KMS-11 (cell line): ENCODE measurements at regions not wholly inside any gene's neighbourhood (a gene's known extent, or its start where the extent isn't known, plus 50 kb on each side); places are given as distances from the start of the nearest gene placed in this dataset.

Source experiments
- H2AFZ ChIP-seq: fragments of 200-600 bp; sonication (generic); 2 replicates; pipeline ENCODE4 v1.6.1; 2016; ENCODE audit warnings: antibody characterized with exemption, mixed run types, low read depth
- H3K27ac ChIP-seq: fragments of 200-600 bp; sonication (generic); 2 replicates; pipeline ENCODE4 v1.6.1; 2016; ENCODE audit warnings: mild to moderate bottlenecking, mixed run types
- H3K27me3 ChIP-seq: fragments of 200-600 bp; sonication (generic); 2 replicates; pipeline ENCODE4 v1.6.1; 2017; ENCODE audit warnings: mild to moderate bottlenecking, low read depth, mixed run types, moderate library complexity; ENCODE audit not compliant: insufficient read depth
- H3K36me3 ChIP-seq: fragments of 200-600 bp; sonication (generic); 2 replicates; pipeline ENCODE4 v1.6.1; 2017; ENCODE audit warnings: mild to moderate bottlenecking, mixed run types; ENCODE audit not compliant: insufficient read depth
- H3K4me1 ChIP-seq: fragments of 200-600 bp; sonication (generic); 2 replicates; pipeline ENCODE4 v1.6.1; 2016; ENCODE audit warnings: mild to moderate bottlenecking, low read depth, mixed run types; ENCODE audit not compliant: poor library complexity, severe bottlenecking
- H3K4me2 ChIP-seq: fragments of 200-600 bp; sonication (generic); 2 replicates; pipeline ENCODE4 v1.7.0; 2016; ENCODE audit warnings: mild to moderate bottlenecking, mixed run types
- H3K4me3 ChIP-seq: fragments of 200-600 bp; sonication (generic); IDR thresholded peaks from 2 replicates; pipeline ENCODE4 v1.6.1; 2017; ENCODE audit warnings: low read depth, low read length, mixed read lengths; ENCODE audit not compliant: insufficient read depth
- H3K79me2 ChIP-seq: fragments of 200-600 bp; sonication (generic); 2 replicates; pipeline ENCODE4 v1.6.1; 2016; ENCODE audit warnings: low read depth, mixed run types; ENCODE audit not compliant: insufficient read depth
- H3K9ac ChIP-seq: fragments of 200-600 bp; sonication (generic); 2 replicates; pipeline ENCODE4 v1.6.1; 2016; ENCODE audit warnings: mild to moderate bottlenecking, mixed run types
- H4K20me1 ChIP-seq: fragments of 200-600 bp; sonication (generic); 2 replicates; pipeline ENCODE4 v1.6.1; 2016; ENCODE audit warnings: mild to moderate bottlenecking, mixed run types; ENCODE audit not compliant: insufficient read depth
- TF ChIP-seq, protein P1 (sequence below): fragments of 200-600 bp; sonication (generic); conservative IDR thresholded peaks from 2 replicates; pipeline ENCODE4 v1.6.1; 2017; ENCODE audit warnings: low read depth, mild to moderate bottlenecking, antibody characterized with exemption, low read length, moderate library complexity, mixed read lengths

DNA sequence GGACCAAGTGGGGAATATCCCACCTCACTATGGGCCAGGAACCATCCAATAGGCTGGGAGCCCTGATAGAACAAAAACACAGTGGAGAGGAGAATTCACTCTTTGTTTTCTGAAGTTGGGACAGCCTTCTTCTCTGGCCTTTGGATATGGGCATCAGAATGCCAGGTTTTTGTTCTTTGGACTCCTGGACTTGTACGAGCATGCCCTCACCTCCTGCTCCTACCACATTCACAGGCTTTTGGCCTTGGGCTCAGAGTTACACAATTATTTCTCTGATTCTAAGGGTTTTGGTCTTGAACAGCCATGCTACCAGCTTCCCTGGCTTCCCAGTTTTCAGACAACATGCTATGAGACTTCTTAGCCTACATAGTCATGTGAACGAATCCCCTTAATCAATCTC is 732.9 kb upstream of the VRK2 start:
- no peaks in the 10 kb centered on the region for H3K27me3 ChIP-seq
- TF ChIP-seq, protein P1, sequence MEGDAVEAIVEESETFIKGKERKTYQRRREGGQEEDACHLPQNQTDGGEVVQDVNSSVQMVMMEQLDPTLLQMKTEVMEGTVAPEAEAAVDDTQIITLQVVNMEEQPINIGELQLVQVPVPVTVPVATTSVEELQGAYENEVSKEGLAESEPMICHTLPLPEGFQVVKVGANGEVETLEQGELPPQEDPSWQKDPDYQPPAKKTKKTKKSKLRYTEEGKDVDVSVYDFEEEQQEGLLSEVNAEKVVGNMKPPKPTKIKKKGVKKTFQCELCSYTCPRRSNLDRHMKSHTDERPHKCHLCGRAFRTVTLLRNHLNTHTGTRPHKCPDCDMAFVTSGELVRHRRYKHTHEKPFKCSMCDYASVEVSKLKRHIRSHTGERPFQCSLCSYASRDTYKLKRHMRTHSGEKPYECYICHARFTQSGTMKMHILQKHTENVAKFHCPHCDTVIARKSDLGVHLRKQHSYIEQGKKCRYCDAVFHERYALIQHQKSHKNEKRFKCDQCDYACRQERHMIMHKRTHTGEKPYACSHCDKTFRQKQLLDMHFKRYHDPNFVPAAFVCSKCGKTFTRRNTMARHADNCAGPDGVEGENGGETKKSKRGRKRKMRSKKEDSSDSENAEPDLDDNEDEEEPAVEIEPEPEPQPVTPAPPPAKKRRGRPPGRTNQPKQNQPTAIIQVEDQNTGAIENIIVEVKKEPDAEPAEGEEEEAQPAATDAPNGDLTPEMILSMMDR = no peak
- no peak overlapping the region for H3K9ac ChIP-seq
- H3K79me2 ChIP-seq = no peaks in the 10 kb centered on the region
- no peak overlapping the region for H2AFZ ChIP-seq
- H4K20me1 ChIP-seq = no peaks in the 10 kb centered on the region
- H3K36me3 ChIP-seq = no peaks in the 10 kb centered on the region
- H3K4me1 ChIP-seq = no peaks in the 10 kb centered on the region
- H3K4me2 ChIP-seq = no peak overlapping the region
- H3K4me3 ChIP-seq = no peak overlapping the region
- H3K27ac ChIP-seq = no peak overlapping the region

DNA sequence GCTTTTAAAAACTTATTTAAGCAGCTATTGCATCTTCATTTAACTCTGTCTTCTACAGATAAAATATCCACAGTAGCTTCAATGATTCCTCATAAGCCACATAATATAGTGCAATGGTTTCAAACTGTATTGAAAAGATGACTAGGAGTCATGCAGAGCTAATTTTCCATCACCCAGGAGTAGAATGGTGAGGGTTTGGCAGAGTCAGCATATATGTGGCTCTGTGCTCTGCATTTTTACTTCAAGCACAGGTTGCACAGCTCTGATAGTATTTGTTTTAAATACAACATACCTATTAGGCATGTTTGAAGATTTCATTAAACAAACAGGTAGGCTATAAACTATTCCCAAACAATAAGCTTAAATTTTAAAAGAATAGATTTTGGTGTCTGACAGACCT is 731.9 kb upstream of the VRK2 start:
- no peaks in the 10 kb centered on the region for H3K79me2 ChIP-seq
- no peaks in the 10 kb centered on the region for H3K4me1 ChIP-seq
- H2AFZ ChIP-seq = no peak overlapping the region
- no peaks in the 10 kb centered on the region for H4K20me1 ChIP-seq
- TF ChIP-seq, protein P1 = no peak
- H3K27ac ChIP-seq = no peak overlapping the region
- H3K27me3 ChIP-seq = no peaks in the 10 kb centered on the region
- H3K4me3 ChIP-seq = no peak overlapping the region
- H3K36me3 ChIP-seq = no peaks in the 10 kb centered on the region
- no peak overlapping the region for H3K9ac ChIP-seq
- H3K4me2 ChIP-seq = no peak overlapping the region

DNA sequence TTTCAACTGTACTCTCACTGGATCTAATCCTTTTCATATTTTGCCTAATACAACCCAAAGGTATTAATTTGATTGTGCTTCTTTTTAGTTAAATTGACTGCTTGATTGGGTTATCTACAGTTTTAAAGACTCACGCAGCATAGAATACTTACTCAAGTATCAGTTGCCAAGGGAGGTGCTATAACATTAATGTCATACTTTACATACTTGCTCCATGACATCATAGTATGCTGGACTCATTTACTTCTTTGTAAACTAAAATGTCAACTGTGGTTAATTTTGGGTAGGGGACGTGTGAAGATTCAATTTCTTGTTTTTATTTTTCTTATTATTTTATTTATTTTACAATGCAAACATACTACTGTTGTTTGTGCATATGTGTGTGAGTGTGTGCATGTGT is 716.2 kb upstream of the VRK2 start:
- Histone ChIP-seq H2AFZ (no peak overlapping the region), H3K4me3 (no peak overlapping the region), H3K27ac (no peak overlapping the region), H3K4me2 (no peak overlapping the region), H3K9ac (no peak overlapping the region), H3K27me3 (no peaks in the 10 kb centered on the region), H3K79me2 (no peaks in the 10 kb centered on the region), H3K4me1 (no peaks in the 10 kb centered on the region), H4K20me1 (no peaks in the 10 kb centered on the region), H3K36me3 (no peaks in the 10 kb centered on the region)
- TF ChIP-seq, protein P1 = no peak

DNA sequence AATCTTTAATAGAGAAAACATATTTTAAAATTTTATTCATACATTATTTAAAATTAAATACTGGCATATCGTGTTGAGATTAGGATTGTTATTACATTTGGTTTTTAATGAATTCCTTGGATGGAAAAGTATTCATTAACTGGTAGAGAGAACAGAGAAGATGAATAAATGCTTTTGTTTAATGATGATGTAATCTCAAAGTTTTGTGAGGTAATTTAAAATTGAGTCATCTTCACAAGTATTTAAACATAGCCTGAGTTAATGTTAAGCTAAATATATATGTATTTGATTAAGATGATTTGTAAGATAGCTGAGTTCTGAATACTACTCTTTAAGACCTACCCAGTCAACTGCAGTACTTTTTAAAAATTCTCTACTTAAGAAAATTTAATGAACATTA is 713.4 kb upstream of the VRK2 start:
- H2AFZ ChIP-seq = no peak overlapping the region
- TF ChIP-seq, protein P1 = no peak
- no peaks in the 10 kb centered on the region for H3K4me1 ChIP-seq
- H3K27ac ChIP-seq = no peak overlapping the region
- H3K79me2 ChIP-seq = no peaks in the 10 kb centered on the region
- H3K9ac ChIP-seq = no peak overlapping the region
- H3K27me3 ChIP-seq = no peaks in the 10 kb centered on the region
- no peak overlapping the region for H3K4me2 ChIP-seq
- no peak overlapping the region for H3K4me3 ChIP-seq
- H4K20me1 ChIP-seq = no peaks in the 10 kb centered on the region
- H3K36me3 ChIP-seq = no peaks in the 10 kb centered on the region
